Immature natural killer cell (primary cell): ENCODE measurements at regions not wholly inside any gene's neighbourhood (a gene's known extent, or its start where the extent isn't known, plus 50 kb on each side); places are given as distances from the start of the nearest gene placed in this dataset.
"Not testable (repeated sequence)": the region's sequence is repeated elsewhere in the genome, so short reads cannot be mapped to it uniquely, and the experiment has no call there.

ENCODE experiments used
- DNase-seq, 3 donors: peaks; one replicate each; pipeline ENCODE4 v3.0.0; 2022; ENCODE audit warnings: mixed read lengths in 1 of 3
- H3K27ac Mint-ChIP-seq, 6 donors: one replicate each; pipeline ENCODE4 v1.8.0; 2020; ENCODE audit warnings: mixed read lengths in 6 of 6, mild to moderate bottlenecking in 5 of 6, inconsistent platforms in 4 of 6, moderate library complexity in 3 of 6
- H3K27me3 Mint-ChIP-seq, 3 donors: one replicate each; pipeline ENCODE4 v1.8.0; 2020 to 2021; ENCODE audit warnings: low read depth in 3 of 3, mild to moderate bottlenecking in 3 of 3, mixed read lengths in 3 of 3, moderate library complexity in 3 of 3, inconsistent platforms in 1 of 3
- H3K36me3 Mint-ChIP-seq, 3 donors: one replicate each; pipeline ENCODE4 v1.8.0; 2020; ENCODE audit warnings: mixed read lengths in 3 of 3, inconsistent platforms in 2 of 3, mild to moderate bottlenecking in 2 of 3
- H3K4me1 Mint-ChIP-seq, 2 donors: one replicate each; pipeline ENCODE4 v1.8.0; 2020; ENCODE audit warnings: inconsistent platforms in 2 of 2, mild to moderate bottlenecking in 2 of 2, mixed read lengths in 2 of 2, moderate library complexity in 1 of 2
- H3K4me3 Mint-ChIP-seq, 5 donors: one replicate each; pipeline ENCODE4 v1.8.0; 2020; ENCODE audit warnings: mild to moderate bottlenecking in 5 of 5, mixed read lengths in 5 of 5, inconsistent platforms in 3 of 5, moderate library complexity in 3 of 5
- H3K9me3 Mint-ChIP-seq, 6 donors: one replicate each; pipeline ENCODE4 v1.8.0; 2020; ENCODE audit warnings: mild to moderate bottlenecking in 6 of 6, mixed read lengths in 6 of 6, inconsistent platforms in 4 of 6, moderate library complexity in 3 of 6

GRCh38 chr1:166738140-166738539 lies 101.1 kb upstream of the POGK start:
- Mint-ChIP-seq H3K27me3 (peaks cover 0 to 8% (median 0%) of the 10 kb centered on the region in 3 donors), H3K9me3 (peaks cover 0 to 2% (median 0%) of the 10 kb centered on the region in 6 donors), H3K27ac (no peak overlapping the region), H3K4me1 (no peaks in the 10 kb centered on the region), H3K4me3 (no peak overlapping the region), H3K36me3 (no peaks in the 10 kb centered on the region)
- DNase-seq: no peak

- Mint-ChIP-seq H3K27me3 (peaks cover 0 to 8% (median 0%) of the 10 kb centered on the region in 3 donors), H3K4me3 (no peak overlapping the region), H3K4me1 (no peaks in the 10 kb centered on the region), H3K9me3 (peaks cover 0 to 2% (median 0%) of the 10 kb centered on the region in 6 donors), H3K27ac (no peak overlapping the region), H3K36me3 (no peaks in the 10 kb centered on the region)
- no peak for DNase-seq
These were observed 100.4 kb upstream of the POGK start for GRCh38 chr1:166738873-166739272.

- H3K4me3 Mint-ChIP-seq: no peak overlapping the region
- H3K4me1 Mint-ChIP-seq: no peaks in the 10 kb centered on the region
- peaks cover 0 to 6% (median 2%) of the 10 kb centered on the region in 3 donors for H3K27me3 Mint-ChIP-seq
- peaks cover 0 to 5% (median 0%) of the 10 kb centered on the region in 3 donors for H3K36me3 Mint-ChIP-seq
- H3K9me3 Mint-ChIP-seq: peaks cover 6 to 14% (median 9%) of the 10 kb centered on the region in 6 donors
- no peak overlapping the region for H3K27ac Mint-ChIP-seq
- no peak for DNase-seq
These were observed 98.5 kb upstream of the POGK start for GRCh38 chr1:166740668-166741276.

- H3K36me3 Mint-ChIP-seq: no peaks in the 10 kb centered on the region
- no peaks in the 10 kb centered on the region for H3K4me1 Mint-ChIP-seq
- H3K27ac Mint-ChIP-seq: no peak overlapping the region
- H3K4me3 Mint-ChIP-seq: no peak overlapping the region
- no peaks in the 10 kb centered on the region for H3K9me3 Mint-ChIP-seq
- no peak for DNase-seq
- H3K27me3 Mint-ChIP-seq: peaks cover 1 to 3% (median 2%) of the 10 kb centered on the region in 3 donors
These were observed 76.0 kb upstream of the POGK start for GRCh38 chr1:166763318-166763717.

- H3K4me1 Mint-ChIP-seq: no peaks in the 10 kb centered on the region
These were observed 72.3 kb upstream of the POGK start for GRCh38 chr1:166766942-166767341.

GRCh38 chr1:166784646-166785045 lies 54.6 kb upstream of the POGK start:
- H3K27ac Mint-ChIP-seq, H3K4me1 Mint-ChIP-seq, H3K9me3 Mint-ChIP-seq, DNase-seq, H3K4me3 Mint-ChIP-seq, H3K36me3 Mint-ChIP-seq: not testable (repeated sequence)
- H3K27me3 Mint-ChIP-seq: peaks cover 2 to 26% (median 5%) of the 10 kb centered on the region in 3 donors

More at GRCh38 chr1:166766942-166767341, 72.3 kb upstream of the POGK start:
- Mint-ChIP-seq H3K27me3 (peaks cover 1 to 10% (median 2%) of the 10 kb centered on the region in 3 donors), H3K9me3 (peaks cover 6 to 18% (median 11%) of the 10 kb centered on the region in 6 donors), H3K4me3 (no peak overlapping the region), H3K27ac (no peak overlapping the region), H3K36me3 (peaks cover 0 to 10% (median 0%) of the 10 kb centered on the region in 3 donors)
- no peak for DNase-seq

- no peak for DNase-seq
- Mint-ChIP-seq H3K4me3 (no peak overlapping the region), H3K27ac (no peak overlapping the region), H3K36me3 (no peaks in the 10 kb centered on the region), H3K27me3 (peaks cover 2 to 25% (median 5%) of the 10 kb centered on the region in 3 donors), H3K9me3 (peaks cover 0 to 6% (median 0%) of the 10 kb centered on the region in 6 donors), H3K4me1 (no peaks in the 10 kb centered on the region)
These were observed 53.3 kb upstream of the POGK start for GRCh38 chr1:166785987-166786386.

- H3K27me3 Mint-ChIP-seq: peaks cover 0 to 12% (median 4%) of the 10 kb centered on the region in 3 donors
These were observed 50.0 kb upstream of the POGK start for GRCh38 chr1:166789286-166789685.

More at GRCh38 chr1:166789286-166789685, 50.0 kb upstream of the POGK start:
- H3K36me3 Mint-ChIP-seq: no peaks in the 10 kb centered on the region
- H3K4me1 Mint-ChIP-seq: no peaks in the 10 kb centered on the region
- H3K9me3 Mint-ChIP-seq: peaks cover 0 to 2% (median 0%) of the 10 kb centered on the region in 6 donors
- no peak overlapping the region for H3K27ac Mint-ChIP-seq
- H3K4me3 Mint-ChIP-seq: no peak overlapping the region
- no peak for DNase-seq
